Keratinocyte (primary cell): ENCODE measurements at regions not wholly inside any gene's neighbourhood (a gene's known extent, or its start where the extent isn't known, plus 50 kb on each side); places are given as distances from the start of the nearest gene placed in this dataset.

Source experiments
- DNase-seq: peaks from one replicate; pipeline ENCODE4 v3.0.0-alpha.2; 2011; ENCODE audit warnings: low read depth, missing footprints, low spot score
- FAIRE-seq: peaks from 2 replicates; lab custom pipeline; 2011; peaks lifted over from hg19 to GRCh38; lab: Jason Lieb, UNC
- H2AFZ ChIP-seq: 2 replicates; pipeline ENCODE4 v1.6.0; 2012; ENCODE audit warnings: low read length, control low read depth, inconsistent platforms; ENCODE audit not compliant: control insufficient read depth
- H3K27ac ChIP-seq: 2 replicates; pipeline ENCODE4 v1.5.1; 2011; ENCODE audit warnings: low read length; ENCODE audit not compliant: control insufficient read depth, insufficient read depth
- H3K27me3 ChIP-seq: 3 replicates; pipeline ENCODE4 v1.6.0; 2011; ENCODE audit warnings: low read length; ENCODE audit not compliant: control insufficient read depth, insufficient read depth; ENCODE audit errors: extremely low read depth
- H3K36me3 ChIP-seq, 2 experiments: 2 replicates in 1 of 2; 3 replicates in 1 of 2; pipeline ENCODE4 v1.5.1; 2011; ENCODE audit warnings: low read length in 2 of 2, mild to moderate bottlenecking in 1 of 2; ENCODE audit not compliant: control insufficient read depth in 2 of 2, insufficient read depth in 2 of 2; ENCODE audit errors: extremely low read depth in 1 of 2
- H3K4me1 ChIP-seq: 3 replicates; pipeline ENCODE4 v1.5.1; 2011; ENCODE audit warnings: low read length; ENCODE audit not compliant: control insufficient read depth, insufficient read depth; ENCODE audit errors: extremely low read depth
- H3K4me2 ChIP-seq: 3 replicates; pipeline ENCODE4 v1.6.0; 2011; ENCODE audit warnings: low read depth, low read length; ENCODE audit not compliant: control insufficient read depth, insufficient read depth; ENCODE audit errors: extremely low read depth
- H3K4me3 ChIP-seq, 3 experiments: fragments of 200-600 bp in 1 of 3; sonication (generic) in 1 of 3; 2 replicates in 2 of 3; 3 replicates in 1 of 3; pipeline ENCODE4 v1.5.1; 2011 to 2016; ENCODE audit warnings: low read length in 3 of 3, mild to moderate bottlenecking in 3 of 3, control low read depth in 2 of 3, inconsistent platforms in 1 of 3, low read depth in 1 of 3, mixed read lengths in 1 of 3, mixed run types in 1 of 3, moderate library complexity in 1 of 3; ENCODE audit not compliant: control insufficient read depth in 2 of 3, insufficient read depth in 2 of 3; ENCODE audit errors: extremely low read depth in 1 of 3
- H3K79me2 ChIP-seq: 2 replicates; pipeline ENCODE4 v1.6.0; 2012; ENCODE audit warnings: low read length; ENCODE audit not compliant: control insufficient read depth, insufficient read depth
- H3K9ac ChIP-seq: 3 replicates; pipeline ENCODE4 v1.6.0; 2011; ENCODE audit warnings: low read length; ENCODE audit not compliant: control insufficient read depth, insufficient read depth; ENCODE audit errors: extremely low read depth
- H3K9me1 ChIP-seq: 3 replicates; pipeline ENCODE4 v1.6.0; 2011; ENCODE audit warnings: low read length; ENCODE audit not compliant: control insufficient read depth, insufficient read depth; ENCODE audit errors: extremely low read depth
- H3K9me3 ChIP-seq: 2 replicates; pipeline ENCODE4 v1.5.1; 2012; ENCODE audit warnings: low read depth, low read length; ENCODE audit not compliant: control insufficient read depth
- H4K20me1 ChIP-seq: 3 replicates; pipeline ENCODE4 v1.6.0; 2011; ENCODE audit warnings: low read length; ENCODE audit not compliant: control insufficient read depth, insufficient read depth; ENCODE audit errors: extremely low read depth
- CTCF ChIP-seq, 3 experiments: IDR thresholded peaks in 1 of 3; conservative IDR thresholded peaks in 1 of 3; optimal IDR thresholded peaks in 1 of 3; 2 replicates in 2 of 3; 3 replicates in 1 of 3; pipeline versions ENCODE3 to v1.5.1; 2011; ENCODE audit warnings: low read length in 3 of 3, mild to moderate bottlenecking in 3 of 3, moderate library complexity in 2 of 3, control low read depth in 1 of 3, inconsistent platforms in 1 of 3; ENCODE audit not compliant: insufficient read depth in 2 of 3; ENCODE audit errors: extremely low read depth in 1 of 3
- EZH2 ChIP-seq: IDR thresholded peaks from one replicate; pipeline ENCODE4 v1.6.1; 2012; ENCODE audit warnings: inconsistent platforms, mild to moderate bottlenecking, low read length, moderate library complexity
- dilution Hi-C: fragments of 300-500 bp; cut with MboI; formaldehyde crosslinking; loops from one replicate; pipeline ENCODE4 v1.7.0; 2020; ENCODE audit warnings: low sequenced_read_pairs; ENCODE audit not compliant: extremely low pct_ligation_motif_present

- dilution Hi-C loops = no loop called here
- H3K27me3 ChIP-seq = no peaks in the 10 kb centered on the region
- no peak for DNase-seq
- no peak overlapping the region for H3K4me3 ChIP-seq
- no peaks in the 10 kb centered on the region for H3K9me3 ChIP-seq
- H2AFZ ChIP-seq = no peak overlapping the region
- no peak for FAIRE-seq
- H3K4me2 ChIP-seq = no peak overlapping the region
- TF ChIP-seq EZH2 = no peak
- no peak for TF ChIP-seq CTCF (optimal IDR thresholded peaks at IDR 0.05 in 1 of 3, IDR thresholded peaks at IDR 0.05 in 1 of 3, conservative IDR thresholded peaks at IDR 0.05 in 1 of 3; ENCODE audit: extremely low read depth in 1 of 3, insufficient read depth in 2 of 3, low read length in 3 of 3)
- no peaks in the 10 kb centered on the region for H3K79me2 ChIP-seq
- no peaks in the 10 kb centered on the region for H4K20me1 ChIP-seq
- no peak overlapping the region for H3K27ac ChIP-seq
- no peaks in the 10 kb centered on the region for H3K9me1 ChIP-seq
- no peaks in the 10 kb centered on the region for H3K4me1 ChIP-seq
- no peak overlapping the region for H3K9ac ChIP-seq
- H3K36me3 ChIP-seq = no peaks in the 10 kb centered on the region
Measured at GRCh38 chr21:19921211-19921610, 1077.0 kb upstream of the NCAM2 start.

GRCh38 chr21:19922122-19922521 is 1076.1 kb upstream of the NCAM2 start:
- no peaks in the 10 kb centered on the region for H4K20me1 ChIP-seq
- no peaks in the 10 kb centered on the region for H3K9me3 ChIP-seq
- FAIRE-seq = no peak
- H2AFZ ChIP-seq = no peak overlapping the region
- no peaks in the 10 kb centered on the region for H3K36me3 ChIP-seq
- no peak overlapping the region for H3K9ac ChIP-seq
- no peaks in the 10 kb centered on the region for H3K4me1 ChIP-seq
- dilution Hi-C loops = no loop called here
- H3K4me2 ChIP-seq = no peak overlapping the region
- TF ChIP-seq EZH2 (no peak), CTCF (optimal IDR thresholded peaks at IDR 0.05 in 1 of 3, IDR thresholded peaks at IDR 0.05 in 1 of 3, conservative IDR thresholded peaks at IDR 0.05 in 1 of 3; ENCODE audit: extremely low read depth in 1 of 3, insufficient read depth in 2 of 3, low read length in 3 of 3) (no peak)
- no peak overlapping the region for H3K4me3 ChIP-seq
- H3K9me1 ChIP-seq = no peaks in the 10 kb centered on the region
- DNase-seq = no peak
- H3K27ac ChIP-seq = no peak overlapping the region
- H3K27me3 ChIP-seq = no peaks in the 10 kb centered on the region
- H3K79me2 ChIP-seq = no peaks in the 10 kb centered on the region
